Adrenal gland (tissue), 9 donors: ENCODE measurements at regions not wholly inside any gene's neighbourhood (a gene's known extent, or its start where the extent isn't known, plus 50 kb on each side); places are given as distances from the start of the nearest gene placed in this dataset.
A peak's percentile ranks its signal among the peaks of the same experiment; 100 is the strongest.

Experiments used
- DNase-seq, 7 donors: peaks; one replicate each; pipeline ENCODE4 v3.0.0-alpha.2; 2019 to 2020
- H3K27ac ChIP-seq, 5 donors: fragments of 200-600 bp; sonication (generic) in 4 of 5; 1 replicate in 3 of 5; 2 replicates in 2 of 5; pipeline versions ENCODE4 v1.5.1 to v1.8.0; 2016 to 2020; ENCODE audit warnings: mild to moderate bottlenecking in 1 of 5
- H3K27me3 ChIP-seq: fragments of 200-600 bp; 2 replicates; pipeline ENCODE4 v1.8.0; 2021
- H3K36me3 ChIP-seq, 2 donors: fragments of 200-600 bp; replicated peaks in 1 of 2; 1 replicate in 1 of 2; 2 replicates in 1 of 2; pipeline versions ENCODE4 v1.5.1 to v1.8.0; 2018 to 2022
- H3K4me1 ChIP-seq, 2 donors: fragments of 200-600 bp; replicated peaks in 1 of 2; 1 replicate in 1 of 2; 2 replicates in 1 of 2; pipeline versions ENCODE4 v1.5.1 to v1.8.0; 2018 to 2021
- H3K4me3 ChIP-seq, 4 donors: fragments of 200-600 bp; sonication (generic) in 3 of 4; one replicate each; pipeline ENCODE4 v1.5.1; 2016 to 2018
- H3K9me3 ChIP-seq, 3 donors: fragments of 200-600 bp; sonication (generic) in 1 of 3; replicated peaks in 1 of 3; 1 replicate in 2 of 3; 2 replicates in 1 of 3; pipeline versions ENCODE4 v1.5.1 to v1.8.0; 2016 to 2021
- CTCF ChIP-seq, 6 experiments: fragments of 450-650 bp in 4 of 6; fragments of 200-600 bp in 2 of 6; sonication (generic) in 1 of 6; IDR thresholded peaks; 1 replicate in 5 of 6; 2 replicates in 1 of 6; pipeline versions ENCODE4 v1.5.1 to v1.8.0; 2016 to 2021; ENCODE audit warnings: antibody characterized with exemption in 6 of 6, mild to moderate bottlenecking in 2 of 6, moderate library complexity in 1 of 6
- POLR2A ChIP-seq, 2 donors: fragments of 450-650 bp; IDR thresholded peaks; one replicate each; pipeline ENCODE4 v1.6.1; 2017; ENCODE audit warnings: antibody characterized with exemption in 2 of 2, mild to moderate bottlenecking in 2 of 2, moderate library complexity in 1 of 2
- WGBS, 4 donors: extraction: QIAGEN DNeasy Blood & Tissue Kit in 2 of 4; methylation state at CpG; one replicate each; pipeline versions ENCODE4 v1.1.5 to v1.1.7; 2013 to 2017; 5-methylcytosine and 5-hydroxymethylcytosine counted together
- intact Hi-C, 2 donors: fragments of 100-400 bp; cut with DNase I; formaldehyde crosslinking; loops; one replicate each; pipeline versions ENCODE4 v1.14.1 to v1.15.0; 2022 to 2023
- donor health status: healthy with polysubstance abuse.
- donor health status: Bipolar disorder and iron deficiency.
- donor health status: DM: yes; HTN: yes; CAD: no.
- donor health status: DM: no; HTN: no; CAD: no.
- donor health status: DM: no; HTN: no; CAD: no.

- Histone ChIP-seq H3K4me1 (no peaks in the 10 kb centered on the region), H3K4me3 (peak overlapping the region in 1 of 4 donors; percentile 51), H3K27me3 (no peaks in the 10 kb centered on the region), H3K36me3 (no peaks in the 10 kb centered on the region), H3K27ac (peak overlapping the region in 2 of 5 donors; percentile 36 to 59), H3K9me3 (no peaks in the 10 kb centered on the region)
- DNase-seq = peak in 4 of 7 donors; percentile 15 to 46 (median 18)
- 61 to 75% (median 62%) methylated on average over 9 to 12 of the region's 12 CpGs for WGBS, 4 donors
- TF ChIP-seq CTCF (IDR thresholded peaks at IDR 0.05) (no peak), POLR2A (IDR thresholded peaks at IDR 0.05) (no peak)
- intact Hi-C loops = loop anchor here in 1 of 2 donors (10.0 kb wide), 1 partner anchor 57 kb away; no protein-coding TSS in a partner anchor
Observed at GRCh38 chr9:129282272-129282671, 104.2 kb upstream of the IER5L start.

GRCh38 chr9:129281506-129282145 is 103.6 kb upstream of the IER5L start:
- H3K4me3 ChIP-seq = no peak overlapping the region
- H3K27ac ChIP-seq = no peak overlapping the region
- peak in 4 of 7 donors; percentile 5 to 33 (median 15) for DNase-seq

GRCh38 chr9:129280623-129281271 is 102.7 kb upstream of the IER5L start:
- H3K9me3 ChIP-seq = no peaks in the 10 kb centered on the region
- no peak overlapping the region for H3K27ac ChIP-seq
- peak in 3 of 7 donors; percentile 10 to 48 (median 11) for DNase-seq
- H3K4me1 ChIP-seq = no peaks in the 10 kb centered on the region
- no peak for TF ChIP-seq POLR2A (IDR thresholded peaks at IDR 0.05)
- TF ChIP-seq CTCF (IDR thresholded peaks at IDR 0.05) = no peak
- H3K27me3 ChIP-seq = no peaks in the 10 kb centered on the region
- WGBS, 4 donors = 85 to 100% (median 93%) methylated on average over 2 to 8 of the region's 8 CpGs
- H3K36me3 ChIP-seq = no peaks in the 10 kb centered on the region
- intact Hi-C loops = loop anchor here in 1 of 2 donors (10.0 kb wide), 1 partner anchor 56 kb away; no protein-coding TSS in a partner anchor
- H3K4me3 ChIP-seq = no peak overlapping the region

More at GRCh38 chr9:129281506-129282145, 103.6 kb upstream of the IER5L start:
- H3K27me3 ChIP-seq = no peaks in the 10 kb centered on the region
- H3K9me3 ChIP-seq = no peaks in the 10 kb centered on the region
- no peaks in the 10 kb centered on the region for H3K36me3 ChIP-seq
- 79 to 92% (median 88%) methylated on average over 13 to 16 of the region's 16 CpGs for WGBS, 4 donors
- no peak for TF ChIP-seq CTCF (IDR thresholded peaks at IDR 0.05)
- intact Hi-C loops = loop anchor here in 1 of 2 donors (10.0 kb wide), 1 partner anchor 57 kb away; no protein-coding TSS in a partner anchor
- no peaks in the 10 kb centered on the region for H3K4me1 ChIP-seq

GRCh38 chr9:129280236-129280622 is 102.2 kb upstream of the IER5L start:
- intact Hi-C loops = loop anchor here in 1 of 2 donors (10.0 kb wide), 1 partner anchor 55 kb away; no protein-coding TSS in a partner anchor
- Histone ChIP-seq H3K4me1 (no peaks in the 10 kb centered on the region), H3K9me3 (no peaks in the 10 kb centered on the region), H3K36me3 (no peaks in the 10 kb centered on the region), H3K4me3 (no peak overlapping the region), H3K27ac (no peak overlapping the region), H3K27me3 (no peaks in the 10 kb centered on the region)
- DNase-seq = peak in 3 of 7 donors; percentile 1 to 30 (median 14)
- WGBS, 4 donors = 79 to 92% (median 90%) methylated on average over 4 to 8 of the region's 8 CpGs
- TF ChIP-seq POLR2A (IDR thresholded peaks at IDR 0.05) = no peak
- no peak for TF ChIP-seq CTCF (IDR thresholded peaks at IDR 0.05)
